GM23248 (cell line): ENCODE measurements at regions not wholly inside any gene's neighbourhood (a gene's known extent, or its start where the extent isn't known, plus 50 kb on each side); places are given as distances from the start of the nearest gene placed in this dataset.

Experiments
- DNase-seq: peaks from one replicate; pipeline ENCODE4 v3.0.0-alpha.2; 2015
- H2AFZ ChIP-seq: fragments of 200-600 bp; sonication (generic); 2 replicates; pipeline ENCODE4 v1.6.1; 2016; ENCODE audit warnings: antibody characterized with exemption
- H3F3A ChIP-seq: fragments of 200-600 bp; sonication (generic); 2 replicates; pipeline ENCODE4 v1.6.1; 2016; ENCODE audit warnings: mild to moderate bottlenecking, antibody characterized with exemption, mixed run types; ENCODE audit not compliant: insufficient read depth
- H3K27ac ChIP-seq: fragments of 200-600 bp; sonication (generic); 2 replicates; pipeline ENCODE4 v1.5.1; 2016; ENCODE audit warnings: mild to moderate bottlenecking
- H3K27me3 ChIP-seq: fragments of 200-600 bp; sonication (generic); replicated peaks from 2 replicates; pipeline ENCODE4 v1.6.1; 2016; ENCODE audit warnings: mild to moderate bottlenecking; ENCODE audit not compliant: insufficient read depth
- H3K36me3 ChIP-seq: fragments of 200-600 bp; sonication (generic); 2 replicates; pipeline ENCODE4 v1.6.1; 2016; ENCODE audit warnings: low read depth, mild to moderate bottlenecking
- H3K4me1 ChIP-seq: fragments of 200-600 bp; sonication (generic); 2 replicates; pipeline ENCODE4 v1.6.1; 2016; ENCODE audit warnings: mild to moderate bottlenecking; ENCODE audit not compliant: insufficient read depth
- H3K4me2 ChIP-seq: fragments of 200-600 bp; sonication (generic); one replicate; pipeline ENCODE4 v1.6.1; 2016; ENCODE audit warnings: mild to moderate bottlenecking; ENCODE audit not compliant: unreplicated experiment
- H3K4me3 ChIP-seq: fragments of 200-600 bp; sonication (generic); 2 replicates; pipeline ENCODE4 v1.5.1; 2016; ENCODE audit warnings: mild to moderate bottlenecking
- H3K79me2 ChIP-seq: fragments of 200-600 bp; sonication (generic); 2 replicates; pipeline ENCODE4 v1.6.1; 2016; ENCODE audit warnings: mild to moderate bottlenecking; ENCODE audit not compliant: insufficient read depth
- H3K9ac ChIP-seq: fragments of 200-600 bp; sonication (generic); 2 replicates; pipeline ENCODE4 v1.6.1; 2016; ENCODE audit warnings: mild to moderate bottlenecking
- H3K9me2 ChIP-seq: fragments of 200-600 bp; sonication (generic); 2 replicates; pipeline ENCODE4 v1.6.1; 2016; ENCODE audit warnings: mixed run types, mild to moderate bottlenecking, moderate library complexity; ENCODE audit not compliant: insufficient read depth
- H3K9me3 ChIP-seq: fragments of 200-600 bp; sonication (generic); one replicate; pipeline ENCODE4 v1.6.1; 2017; ENCODE audit warnings: low read depth
- H4K20me1 ChIP-seq: fragments of 200-600 bp; sonication (generic); 2 replicates; pipeline ENCODE4 v1.6.0; 2016; ENCODE audit not compliant: insufficient read depth
- EZH2 ChIP-seq: fragments of 200-600 bp; sonication (generic); IDR thresholded peaks from 2 replicates; pipeline ENCODE4 v1.6.1; 2018; ENCODE audit warnings: antibody characterized with exemption, mild to moderate bottlenecking; ENCODE audit not compliant: insufficient read depth, poor library complexity, severe bottlenecking
- EZH2phosphoT487 ChIP-seq: fragments of 200-600 bp; sonication (generic); IDR thresholded peaks from 2 replicates; pipeline ENCODE4 v1.6.1; 2018; ENCODE audit warnings: antibody characterized with exemption, moderate library complexity, mild to moderate bottlenecking, low read depth; ENCODE audit not compliant: insufficient read depth
- WGBS, 2 experiments: methylation state at CpG; one replicate each; pipeline ENCODE4 v1.1.6; 2015 to 2017; ENCODE audit warnings: low lambda C conversion rate in 2 of 2, low coverage in 1 of 2; ENCODE audit errors: missing lambda C conversion rate in 2 of 2; 5-methylcytosine and 5-hydroxymethylcytosine counted together
- in situ Hi-C: fragments of 300-500 bp; cut with MboI; formaldehyde crosslinking; loops from 2 replicates; pipeline ENCODE4 v1.15.0; 2020

GRCh38 chr3:144677103-144677502, 705.5 kb downstream of the DIPK2A start:
- TF ChIP-seq EZH2phosphoT487 (no peak), EZH2 (no peak)
- Histone ChIP-seq H3K9ac (no peak overlapping the region), H3K9me2 (no peaks in the 10 kb centered on the region), H3K4me2 (peak overlapping the region; percentile 35), H3K4me1 (peaks cover 13% of the 10 kb centered on the region), H3K9me3 (no peaks in the 10 kb centered on the region), H3K79me2 (no peaks in the 10 kb centered on the region), H3K27ac (no peak overlapping the region), H3K27me3 (no peaks in the 10 kb centered on the region), H3K36me3 (no peaks in the 10 kb centered on the region), H4K20me1 (no peaks in the 10 kb centered on the region), H2AFZ (peak overlapping the region; percentile 61), H3F3A (peaks cover 9% of the 10 kb centered on the region; the same call in 1 of the 2 replicates), H3K4me3 (no peak overlapping the region)
- DNase-seq = peak; percentile 47
- WGBS, 2 experiments = 10 to 14% methylated on average over 1 of the region's 1 CpG
- in situ Hi-C loops = no loop called here

GRCh38 chr3:144683065-144683464, 711.4 kb downstream of the DIPK2A start:
- H3K9me2 ChIP-seq = no peaks in the 10 kb centered on the region
- no peak for TF ChIP-seq EZH2phosphoT487
- DNase-seq = no peak
- H3K79me2 ChIP-seq = no peaks in the 10 kb centered on the region
- no peak overlapping the region for H3K27ac ChIP-seq
- no peaks in the 10 kb centered on the region for H3K9me3 ChIP-seq
- no peaks in the 10 kb centered on the region for H4K20me1 ChIP-seq
- no peaks in the 10 kb centered on the region for H3K4me1 ChIP-seq
- H3K9ac ChIP-seq = no peak overlapping the region
- in situ Hi-C loops = no loop called here
- H2AFZ ChIP-seq = no peak overlapping the region
- no peaks in the 10 kb centered on the region for H3K36me3 ChIP-seq
- 71 to 75% methylated on average over 1 of the region's 1 CpG for WGBS, 2 experiments
- no peaks in the 10 kb centered on the region for H3F3A ChIP-seq
- no peak overlapping the region for H3K4me3 ChIP-seq
- no peak overlapping the region for H3K4me2 ChIP-seq
- H3K27me3 ChIP-seq = no peaks in the 10 kb centered on the region

- H3K4me1 ChIP-seq = no peaks in the 10 kb centered on the region
- H3K9me2 ChIP-seq = no peaks in the 10 kb centered on the region; the same call in 1 of the 2 replicates
- no peak overlapping the region for H3K4me2 ChIP-seq
- no peaks in the 10 kb centered on the region for H3K36me3 ChIP-seq
- H3K27me3 ChIP-seq = no peaks in the 10 kb centered on the region
- H2AFZ ChIP-seq = no peak overlapping the region
- TF ChIP-seq EZH2 = no peak
- no peak for TF ChIP-seq EZH2phosphoT487
- WGBS, 2 experiments = 53 to 54% methylated on average over 4 of the region's 4 CpGs
- no peaks in the 10 kb centered on the region for H3F3A ChIP-seq
- H3K4me3 ChIP-seq = no peak overlapping the region
- H3K79me2 ChIP-seq = no peaks in the 10 kb centered on the region
- H3K9me3 ChIP-seq = no peaks in the 10 kb centered on the region
- H3K27ac ChIP-seq = no peak overlapping the region
- no peaks in the 10 kb centered on the region for H4K20me1 ChIP-seq
- no peak overlapping the region for H3K9ac ChIP-seq
- in situ Hi-C loops = no loop called here
- DNase-seq = peak; percentile 1
Measured at GRCh38 chr3:144687862-144688261, 716.2 kb downstream of the DIPK2A start.

DNA sequence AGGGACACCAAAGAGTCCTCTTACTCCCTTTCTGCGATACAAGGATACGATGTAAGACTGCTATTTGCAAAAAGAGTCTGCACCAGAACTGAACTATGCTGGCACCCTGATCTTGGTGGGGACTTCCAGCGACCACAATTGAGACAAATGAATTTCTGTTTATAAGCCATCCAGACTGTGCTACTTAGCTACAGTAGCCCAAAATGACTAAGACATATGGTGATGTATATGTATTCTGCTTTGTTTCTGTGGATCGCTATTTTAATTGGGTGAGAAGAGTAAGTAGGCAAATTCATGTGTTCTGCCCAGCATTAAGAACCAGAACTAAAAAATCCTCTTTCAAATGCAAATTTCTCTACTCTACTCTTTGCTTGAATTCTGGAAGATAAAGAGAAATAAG, 720.9 kb downstream of the DIPK2A start:
- no peak for DNase-seq
- WGBS, 2 experiments = 56 to 64% methylated on average over 4 of the region's 4 CpGs
- no peak overlapping the region for H2AFZ ChIP-seq
- no peaks in the 10 kb centered on the region for H3K4me1 ChIP-seq
- no peak overlapping the region for H3K27ac ChIP-seq
- no peaks in the 10 kb centered on the region for H3K79me2 ChIP-seq
- no peaks in the 10 kb centered on the region for H3K9me3 ChIP-seq
- in situ Hi-C loops = no loop called here
- no peak overlapping the region for H3K4me2 ChIP-seq
- no peaks in the 10 kb centered on the region for H4K20me1 ChIP-seq
- no peaks in the 10 kb centered on the region for H3K36me3 ChIP-seq
- TF ChIP-seq EZH2 (no peak), EZH2phosphoT487 (no peak)
- no peaks in the 10 kb centered on the region for H3K27me3 ChIP-seq
- H3K4me3 ChIP-seq = no peak overlapping the region
- no peak overlapping the region for H3K9ac ChIP-seq
- H3K9me2 ChIP-seq = no peaks in the 10 kb centered on the region; the same call in 1 of the 2 replicates
- H3F3A ChIP-seq = no peaks in the 10 kb centered on the region

DNA sequence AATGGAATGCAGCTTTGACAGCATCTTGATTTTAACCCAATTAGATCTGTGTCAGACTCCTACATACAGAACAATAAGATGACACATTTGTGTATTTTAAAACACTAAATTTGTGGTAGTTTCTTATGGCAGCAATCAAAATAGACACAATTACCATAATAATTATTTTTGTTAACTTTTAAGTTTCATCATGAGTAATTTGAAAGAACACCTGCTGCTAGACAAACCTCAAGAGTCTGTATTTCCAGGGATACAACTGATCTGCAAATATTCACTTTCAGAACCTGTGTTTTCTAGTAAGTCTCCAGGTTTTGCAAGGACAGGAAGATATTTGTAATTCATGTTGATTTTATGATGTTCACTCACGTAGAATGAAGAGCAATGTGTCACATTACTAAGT, 736.8 kb downstream of the DIPK2A start:
- H3K27me3 ChIP-seq = no peaks in the 10 kb centered on the region
- in situ Hi-C loops = no loop called here
- H3K79me2 ChIP-seq = no peaks in the 10 kb centered on the region
- no peak overlapping the region for H3K27ac ChIP-seq
- TF ChIP-seq EZH2phosphoT487 = no peak
- no peak overlapping the region for H3K4me3 ChIP-seq
- no peak overlapping the region for H3K9ac ChIP-seq
- no peaks in the 10 kb centered on the region for H3K4me1 ChIP-seq
- H2AFZ ChIP-seq = no peak overlapping the region
- WGBS, 2 experiments = 51 to 55% methylated on average over 1 of the region's 1 CpG
- no peak overlapping the region for H3K4me2 ChIP-seq
- no peaks in the 10 kb centered on the region for H3K36me3 ChIP-seq
- DNase-seq = no peak
- H3F3A ChIP-seq = no peaks in the 10 kb centered on the region
- no peaks in the 10 kb centered on the region for H3K9me3 ChIP-seq
- no peaks in the 10 kb centered on the region for H3K9me2 ChIP-seq
- H4K20me1 ChIP-seq = no peaks in the 10 kb centered on the region
